GM12873 (cell line): ENCODE measurements at regions not wholly inside any gene's neighbourhood (a gene's known extent, or its start where the extent isn't known, plus 50 kb on each side); places are given as distances from the start of the nearest gene placed in this dataset.

Experiments
- TF ChIP-seq, protein P1 (sequence below): IDR thresholded peaks from 2 replicates; pipeline ENCODE4 v1.5.1; 2012; ENCODE audit warnings: low read depth, mild to moderate bottlenecking, moderate library complexity, low read length, control low read depth; ENCODE audit not compliant: insufficient read depth; ENCODE audit errors: missing control alignments

DNA sequence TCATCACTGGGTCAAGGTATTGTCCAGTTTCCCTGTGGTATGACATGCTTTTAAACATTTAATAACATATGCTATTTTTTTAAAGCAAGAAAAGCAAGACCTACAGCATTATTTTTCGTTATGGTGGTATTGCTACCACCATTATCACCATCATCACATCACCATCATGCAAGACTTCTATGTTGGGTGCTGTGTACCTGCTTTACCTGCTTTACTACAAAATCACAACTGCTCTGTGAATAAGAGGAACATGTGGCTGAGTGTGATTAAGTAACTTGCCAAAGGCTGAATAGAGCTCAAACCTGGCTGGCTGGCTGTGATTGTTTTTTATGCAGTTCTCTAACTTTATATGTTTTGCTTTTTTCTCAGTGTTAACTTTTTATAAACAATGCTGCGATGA is 140.8 kb upstream of the CLINT1 start:
- TF ChIP-seq, protein P1, sequence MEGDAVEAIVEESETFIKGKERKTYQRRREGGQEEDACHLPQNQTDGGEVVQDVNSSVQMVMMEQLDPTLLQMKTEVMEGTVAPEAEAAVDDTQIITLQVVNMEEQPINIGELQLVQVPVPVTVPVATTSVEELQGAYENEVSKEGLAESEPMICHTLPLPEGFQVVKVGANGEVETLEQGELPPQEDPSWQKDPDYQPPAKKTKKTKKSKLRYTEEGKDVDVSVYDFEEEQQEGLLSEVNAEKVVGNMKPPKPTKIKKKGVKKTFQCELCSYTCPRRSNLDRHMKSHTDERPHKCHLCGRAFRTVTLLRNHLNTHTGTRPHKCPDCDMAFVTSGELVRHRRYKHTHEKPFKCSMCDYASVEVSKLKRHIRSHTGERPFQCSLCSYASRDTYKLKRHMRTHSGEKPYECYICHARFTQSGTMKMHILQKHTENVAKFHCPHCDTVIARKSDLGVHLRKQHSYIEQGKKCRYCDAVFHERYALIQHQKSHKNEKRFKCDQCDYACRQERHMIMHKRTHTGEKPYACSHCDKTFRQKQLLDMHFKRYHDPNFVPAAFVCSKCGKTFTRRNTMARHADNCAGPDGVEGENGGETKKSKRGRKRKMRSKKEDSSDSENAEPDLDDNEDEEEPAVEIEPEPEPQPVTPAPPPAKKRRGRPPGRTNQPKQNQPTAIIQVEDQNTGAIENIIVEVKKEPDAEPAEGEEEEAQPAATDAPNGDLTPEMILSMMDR, result no peak

DNA sequence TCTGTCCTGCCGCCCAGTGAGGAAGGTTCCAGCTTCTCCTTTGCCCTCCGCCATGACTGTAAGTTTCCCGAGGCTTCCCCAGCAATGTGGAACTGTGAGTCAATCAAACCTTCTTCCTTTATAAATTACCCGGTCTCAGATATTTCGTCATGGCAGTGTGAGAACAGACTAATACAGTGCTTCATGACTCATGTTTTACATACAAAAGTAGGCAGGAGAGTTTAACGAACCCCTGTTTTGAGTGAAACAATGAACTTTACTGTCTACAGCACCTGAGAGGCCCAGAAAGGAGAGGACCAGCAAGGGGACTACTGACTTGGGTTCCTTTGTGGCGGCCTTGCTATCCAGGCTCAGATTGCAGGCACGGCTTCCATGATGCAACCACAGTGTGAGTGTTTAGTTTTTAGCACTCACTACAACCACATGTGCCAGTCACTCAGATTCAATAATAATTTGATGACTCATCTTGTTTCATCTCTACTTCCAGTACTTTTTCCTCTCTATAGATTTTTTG is 139.1 kb upstream of the CLINT1 start:
- TF ChIP-seq, protein P1, result no peak

DNA sequence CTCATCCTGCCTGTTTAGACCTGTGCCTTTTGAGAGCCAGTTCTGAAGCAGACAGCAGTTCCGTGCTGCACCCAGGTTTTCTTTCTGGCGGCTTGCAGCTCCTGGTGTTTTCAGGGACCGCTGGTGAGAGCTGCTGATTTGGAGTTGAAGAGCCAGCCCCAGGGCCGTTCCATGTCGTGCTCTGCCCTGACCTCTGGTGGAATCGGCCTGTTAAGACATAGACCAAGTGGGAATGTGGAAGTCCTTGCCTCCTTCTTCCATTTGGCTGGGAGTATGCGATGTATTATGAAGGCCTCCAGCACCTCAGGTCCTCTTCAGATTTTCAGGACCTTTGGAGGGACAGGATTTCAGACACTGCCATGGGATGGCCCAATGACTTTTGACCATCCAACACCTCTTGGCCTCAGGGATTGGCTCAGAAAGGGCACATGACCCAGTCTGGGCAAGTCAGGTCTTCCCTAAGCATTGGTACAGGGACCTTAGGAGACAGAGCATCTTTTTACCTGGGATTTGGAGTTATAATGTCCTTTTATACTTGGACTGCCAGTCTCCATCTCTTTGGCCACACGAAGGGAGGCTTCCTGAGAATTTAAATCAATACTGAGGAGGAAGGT is 136.1 kb upstream of the CLINT1 start:
- TF ChIP-seq, protein P1, result peak; percentile 84

DNA sequence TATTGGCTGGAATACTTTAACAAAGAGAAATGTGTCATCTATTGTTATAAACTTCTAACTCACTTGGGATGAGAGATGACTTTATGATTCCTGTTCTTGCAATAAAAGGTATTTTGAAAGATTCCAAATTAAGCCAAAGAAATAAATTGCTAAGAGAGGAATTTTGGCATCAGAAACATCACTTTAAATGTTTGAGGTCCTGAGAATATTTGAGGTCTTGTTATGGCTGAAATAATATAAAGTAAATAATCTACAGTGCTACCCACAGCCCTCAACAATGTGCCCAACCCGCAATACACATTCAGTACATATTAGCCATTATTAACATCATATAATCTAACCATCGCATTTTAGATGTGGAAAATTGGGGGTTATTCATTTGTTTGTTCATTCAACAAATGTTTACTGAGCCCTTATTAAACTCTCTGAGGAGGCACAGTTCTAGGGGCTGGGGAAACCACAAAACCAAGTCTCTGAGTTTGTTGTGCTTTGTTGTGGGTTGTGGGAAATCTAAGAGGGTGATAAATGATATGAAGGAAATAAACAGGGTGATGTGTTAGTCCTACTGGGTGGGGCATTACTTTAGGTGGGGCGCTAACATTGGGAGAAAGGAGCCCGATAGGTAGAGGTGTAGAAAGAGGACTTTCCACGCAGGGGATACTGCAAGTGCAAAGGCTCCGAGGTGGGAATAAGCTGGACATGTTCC is 135.2 kb upstream of the CLINT1 start:
- TF ChIP-seq, protein P1, result no peak

DNA sequence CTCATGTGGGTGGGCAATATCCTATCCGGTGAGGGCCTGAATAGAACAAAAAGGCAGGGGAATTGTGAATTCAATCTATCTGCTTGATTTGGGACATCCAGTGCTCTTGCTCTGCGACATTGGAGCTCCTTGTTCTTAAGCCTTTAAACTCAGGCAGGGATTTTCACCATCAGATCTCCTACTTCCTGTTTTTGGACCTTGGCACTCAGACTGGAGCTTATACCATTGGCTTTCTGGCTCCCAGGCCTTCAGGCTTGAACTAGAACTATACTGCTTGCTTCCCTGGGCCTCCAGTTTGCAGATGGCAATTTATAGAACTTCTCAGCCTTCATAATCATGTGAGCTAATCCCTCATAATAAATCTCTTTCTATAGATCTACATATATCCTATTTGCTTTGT is 134.3 kb upstream of the CLINT1 start:
- TF ChIP-seq, protein P1, result no peak

DNA sequence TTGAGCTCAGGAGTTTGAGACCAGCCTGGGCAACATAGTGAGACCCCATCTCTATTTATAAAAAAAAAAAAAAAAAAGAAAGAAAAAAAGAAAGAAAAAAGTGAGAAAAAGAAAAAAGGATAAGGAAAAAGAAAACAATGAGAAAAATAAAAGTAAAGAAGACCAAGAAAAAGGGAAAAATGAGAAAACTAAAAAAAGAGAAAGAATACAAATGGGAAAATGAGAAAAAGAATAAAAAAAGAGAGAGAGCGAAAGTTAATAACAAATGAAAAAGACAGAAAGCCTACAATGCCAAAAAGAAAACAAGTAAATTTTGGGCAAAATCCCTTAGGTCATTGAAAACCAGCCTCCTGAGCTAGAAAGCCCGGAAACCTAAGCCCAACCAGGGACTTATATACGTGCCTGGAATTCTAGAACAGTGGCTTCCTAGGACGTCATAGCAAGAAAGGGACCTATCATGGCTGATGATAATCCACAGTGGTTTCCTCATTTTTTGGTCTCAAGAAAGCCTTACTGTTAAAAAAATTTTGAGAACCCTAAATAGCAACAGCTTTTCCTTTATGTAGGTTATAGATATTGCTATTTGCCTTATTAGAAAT is 131.7 kb upstream of the CLINT1 start:
- TF ChIP-seq, protein P1, result no peak

DNA sequence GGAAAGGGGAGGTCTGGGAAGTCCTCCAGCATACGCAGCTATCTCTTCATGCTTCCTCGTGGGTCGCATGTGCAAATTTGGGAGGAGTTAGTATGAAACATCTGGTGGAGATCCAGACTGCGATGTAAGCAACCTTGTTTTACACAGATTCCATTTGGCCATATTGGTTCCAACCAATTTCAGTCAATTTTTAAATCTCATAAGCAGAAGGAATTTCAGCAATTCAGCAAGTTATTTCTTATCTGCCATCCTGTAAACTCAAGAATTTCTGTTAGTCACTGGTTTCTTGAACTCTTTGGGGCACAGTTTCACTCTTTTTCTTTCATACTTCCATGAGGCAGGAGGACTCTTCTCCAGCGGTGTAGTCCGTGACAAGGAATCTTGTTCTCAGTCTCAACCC is 130.4 kb upstream of the CLINT1 start:
- TF ChIP-seq, protein P1, result no peak
